ENCODE measurements at regions not wholly inside any gene's neighbourhood (a gene's known extent, or its start where the extent isn't known, plus 50 kb on each side); places are given as distances from the start of the nearest gene placed in this dataset.

DNA sequence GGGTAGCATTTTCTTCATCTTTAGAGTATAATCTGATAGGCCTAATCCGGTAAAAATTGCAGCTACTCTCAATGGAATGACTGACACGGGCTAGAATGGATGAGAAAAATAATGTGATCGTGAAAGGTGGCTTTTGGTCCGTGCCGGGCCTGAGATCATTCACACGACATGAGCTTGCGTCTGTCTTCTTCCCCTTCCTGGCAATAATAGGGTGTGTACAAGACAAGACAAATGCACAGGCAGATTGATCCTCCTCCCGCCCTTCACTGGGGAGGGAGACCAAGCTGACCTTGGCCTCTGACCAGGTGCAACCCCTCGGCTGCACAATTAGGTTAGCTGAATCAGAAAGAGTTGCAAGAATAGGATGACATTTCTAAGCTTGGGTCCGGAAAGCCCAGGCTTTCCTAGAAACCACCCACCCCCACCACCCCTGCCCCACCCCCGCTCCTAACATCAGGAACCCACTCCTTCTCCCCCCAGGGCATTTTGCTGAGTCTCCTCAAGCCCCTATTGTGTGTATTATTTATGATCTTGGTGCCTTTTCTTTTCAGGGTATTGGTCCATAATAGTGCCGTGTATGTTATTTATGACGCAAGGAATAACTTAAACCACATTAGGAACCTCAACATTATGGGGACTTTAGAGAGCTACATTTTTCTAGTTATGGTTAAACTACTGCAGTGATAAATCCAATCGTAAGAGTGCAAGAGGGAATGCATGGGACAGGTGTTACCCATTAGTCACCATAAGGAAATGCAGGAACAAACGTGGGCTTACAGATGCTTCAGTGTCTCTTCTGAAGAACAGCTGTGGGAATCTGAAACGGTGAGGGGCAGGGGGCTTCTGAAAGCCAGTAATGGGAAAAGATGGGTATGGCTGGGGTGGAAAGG is 540.1 kb upstream of the PSMD7 start:
- no peak overlapping the region for H3K4me3 ChIP-seq (ENCODE audit: low read length)
- no peak overlapping the region for H3K4me2 ChIP-seq (ENCODE audit: low read length)
- no peaks in the 10 kb centered on the region for H3K9me3 ChIP-seq (replicated peaks; ENCODE audit: low read length)
- no peak overlapping the region for H3K9ac ChIP-seq (ENCODE audit: low read depth, low read length)
- H3K4me1 ChIP-seq (ENCODE audit: control insufficient read depth, insufficient read depth, low read length): peaks cover 4% of the 10 kb centered on the region
- no peaks in the 10 kb centered on the region for H3K36me3 ChIP-seq (ENCODE audit: insufficient read depth, low read length)
- H3K27me3 ChIP-seq (ENCODE audit: control insufficient read depth, insufficient read depth, low read length): peaks cover 11% of the 10 kb centered on the region

DNA sequence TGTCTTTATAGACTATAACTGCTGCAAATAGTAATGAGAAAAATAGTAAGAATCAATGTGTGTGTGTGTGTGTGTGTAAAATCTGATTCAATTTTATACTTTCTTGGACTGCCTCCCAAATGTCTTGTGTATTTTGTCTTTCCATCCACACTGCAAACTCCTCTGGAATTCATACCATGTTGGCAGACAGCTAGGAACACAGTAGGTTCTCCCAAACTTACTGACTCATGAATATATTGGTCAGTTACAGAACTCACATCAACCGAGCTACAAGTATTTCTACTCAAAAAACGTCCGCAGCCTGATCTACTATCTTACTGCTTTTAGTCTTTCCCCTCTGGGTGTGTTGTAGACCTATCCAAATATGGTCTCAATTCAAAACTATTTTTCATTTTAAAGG is 542.7 kb upstream of the PSMD7 start:
- Histone ChIP-seq H3K9ac (ENCODE audit: low read depth, low read length) (no peak overlapping the region), H3K27me3 (ENCODE audit: control insufficient read depth, insufficient read depth, low read length) (peaks cover 8% of the 10 kb centered on the region), H3K4me2 (ENCODE audit: low read length) (no peak overlapping the region), H3K9me3 (replicated peaks; ENCODE audit: low read length) (no peaks in the 10 kb centered on the region), H3K4me1 (ENCODE audit: control insufficient read depth, insufficient read depth, low read length) (peaks cover 4% of the 10 kb centered on the region), H3K4me3 (ENCODE audit: low read length) (no peak overlapping the region), H3K36me3 (ENCODE audit: insufficient read depth, low read length) (no peaks in the 10 kb centered on the region)

DNA sequence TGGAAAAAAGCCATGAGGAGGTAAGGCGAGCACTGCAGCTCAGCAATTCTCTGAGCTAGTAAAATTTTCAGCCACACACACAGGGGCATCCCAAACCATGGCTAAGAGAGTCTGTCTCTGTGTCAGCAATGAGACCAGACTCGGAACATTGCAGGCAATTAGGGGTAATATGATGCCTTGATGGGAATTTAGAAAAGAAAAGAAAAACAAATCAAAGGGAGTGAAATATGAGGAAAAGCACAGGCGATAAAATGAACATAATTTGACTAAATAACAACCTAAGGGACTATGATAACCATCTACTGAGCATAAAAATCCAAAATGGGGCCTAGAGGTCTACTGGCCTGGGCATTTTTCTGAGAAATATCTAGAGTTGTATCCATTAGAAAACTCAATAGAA is 546.0 kb upstream of the PSMD7 start:
- H3K36me3 ChIP-seq (ENCODE audit: insufficient read depth, low read length): no peaks in the 10 kb centered on the region
- no peak overlapping the region for H3K9ac ChIP-seq (ENCODE audit: low read depth, low read length)

DNA sequence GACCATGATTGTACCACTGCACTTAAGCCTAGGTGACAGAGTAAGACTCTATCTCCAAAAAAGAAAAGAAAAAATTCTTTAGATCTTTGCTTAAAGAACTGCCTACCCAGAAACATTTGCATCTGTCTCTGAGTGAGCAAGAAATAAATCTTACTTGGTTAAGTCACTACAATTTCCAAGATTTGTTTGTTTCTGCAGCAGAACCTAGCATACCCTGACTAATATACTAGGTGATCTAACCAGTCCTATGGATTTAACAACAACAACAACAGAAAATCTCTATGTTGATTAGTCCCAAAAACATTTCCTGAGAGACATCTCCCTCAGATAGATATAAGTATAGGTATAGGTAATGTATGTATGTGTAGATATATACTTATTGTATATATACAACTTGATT is 549.3 kb upstream of the PSMD7 start:
- Histone ChIP-seq H3K9ac (ENCODE audit: low read depth, low read length) (no peak overlapping the region), H3K9me3 (replicated peaks; ENCODE audit: low read length) (no peaks in the 10 kb centered on the region), H3K27me3 (ENCODE audit: control insufficient read depth, insufficient read depth, low read length) (peaks cover 8% of the 10 kb centered on the region), H3K4me2 (ENCODE audit: low read length) (no peak overlapping the region), H3K36me3 (ENCODE audit: insufficient read depth, low read length) (no peaks in the 10 kb centered on the region), H3K4me1 (ENCODE audit: control insufficient read depth, insufficient read depth, low read length) (no peaks in the 10 kb centered on the region), H3K4me3 (ENCODE audit: low read length) (no peak overlapping the region)

More for the DNA sequence above, 546.0 kb upstream of the PSMD7 start:
- H3K4me2 ChIP-seq (ENCODE audit: low read length): no peak overlapping the region
- no peaks in the 10 kb centered on the region for H3K9me3 ChIP-seq (replicated peaks; ENCODE audit: low read length)
- peaks cover 4% of the 10 kb centered on the region for H3K4me1 ChIP-seq (ENCODE audit: control insufficient read depth, insufficient read depth, low read length)
- peaks cover 3% of the 10 kb centered on the region for H3K27me3 ChIP-seq (ENCODE audit: control insufficient read depth, insufficient read depth, low read length)
- no peak overlapping the region for H3K4me3 ChIP-seq (ENCODE audit: low read length)

DNA sequence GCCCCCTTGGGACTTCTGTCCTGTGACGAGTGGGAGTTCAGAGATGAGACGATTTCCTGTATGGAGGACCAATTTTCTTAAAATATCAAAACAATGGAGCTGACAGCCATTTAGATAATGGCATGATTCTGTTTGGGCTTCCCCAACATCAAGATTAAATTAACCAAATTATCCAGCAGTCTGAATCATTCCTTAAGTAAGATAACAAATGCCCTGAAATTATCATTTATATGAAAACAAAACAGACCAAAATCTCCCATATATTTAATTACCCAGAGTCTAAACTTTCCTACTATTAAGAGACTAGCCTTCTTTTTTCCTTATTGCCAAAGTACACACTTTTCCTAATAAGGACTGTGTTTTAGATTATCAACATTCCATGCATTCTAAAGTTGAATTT is 550.1 kb upstream of the PSMD7 start:
- Histone ChIP-seq H3K4me3 (ENCODE audit: low read length) (no peak overlapping the region), H3K4me2 (ENCODE audit: low read length) (no peak overlapping the region), H3K4me1 (ENCODE audit: control insufficient read depth, insufficient read depth, low read length) (no peaks in the 10 kb centered on the region), H3K9me3 (replicated peaks; ENCODE audit: low read length) (no peaks in the 10 kb centered on the region), H3K27me3 (ENCODE audit: control insufficient read depth, insufficient read depth, low read length) (peaks cover 13% of the 10 kb centered on the region), H3K9ac (ENCODE audit: low read depth, low read length) (no peak overlapping the region), H3K36me3 (ENCODE audit: insufficient read depth, low read length) (no peaks in the 10 kb centered on the region)

DNA sequence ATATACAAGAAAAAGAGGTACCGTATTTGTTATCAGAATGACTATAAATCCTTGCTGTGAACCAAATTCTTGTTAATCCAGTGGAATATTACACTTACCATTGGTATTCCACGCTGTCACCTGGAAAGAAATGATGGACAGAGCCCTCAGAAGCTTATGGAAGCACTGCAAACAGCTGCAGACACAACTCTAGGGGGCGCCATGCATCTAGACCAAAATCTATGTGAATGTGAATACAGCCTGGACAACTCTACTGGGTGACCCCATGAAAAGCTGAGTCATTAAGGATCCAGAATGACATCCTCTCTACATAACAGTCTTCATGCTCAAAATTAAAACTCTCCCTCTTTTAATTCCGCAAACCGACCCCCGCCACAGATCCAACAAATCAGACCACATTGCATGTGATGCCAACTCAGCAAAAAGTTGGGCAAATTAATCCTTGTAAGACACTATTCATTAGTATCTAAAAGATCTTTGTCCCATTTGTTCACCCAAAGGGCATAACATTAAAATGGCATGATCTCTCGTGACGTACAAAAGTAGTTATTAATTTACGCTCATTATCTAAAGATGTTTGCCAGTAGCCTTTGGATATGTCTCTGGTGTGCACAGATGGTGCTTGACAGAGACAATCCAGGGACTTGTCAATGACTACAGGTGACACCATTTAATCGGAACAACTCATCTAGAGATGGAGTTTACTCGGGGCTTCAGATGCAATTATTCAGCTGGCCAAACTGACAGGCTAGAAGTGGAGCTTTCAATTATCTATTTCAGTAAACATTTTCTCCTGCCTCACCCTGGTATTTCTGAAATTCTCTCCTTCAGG is 552.7 kb upstream of the PSMD7 start:
- H3K9me3 ChIP-seq (replicated peaks; ENCODE audit: low read length): no peaks in the 10 kb centered on the region
- H3K36me3 ChIP-seq (ENCODE audit: insufficient read depth, low read length): no peaks in the 10 kb centered on the region
- H3K4me3 ChIP-seq (ENCODE audit: low read length): no peak overlapping the region
- peaks cover 19% of the 10 kb centered on the region for H3K27me3 ChIP-seq (ENCODE audit: control insufficient read depth, insufficient read depth, low read length)
- H3K4me2 ChIP-seq (ENCODE audit: low read length): no peak overlapping the region
- H3K4me1 ChIP-seq (ENCODE audit: control insufficient read depth, insufficient read depth, low read length): no peaks in the 10 kb centered on the region
- H3K9ac ChIP-seq (ENCODE audit: low read depth, low read length): no peak overlapping the region

DNA sequence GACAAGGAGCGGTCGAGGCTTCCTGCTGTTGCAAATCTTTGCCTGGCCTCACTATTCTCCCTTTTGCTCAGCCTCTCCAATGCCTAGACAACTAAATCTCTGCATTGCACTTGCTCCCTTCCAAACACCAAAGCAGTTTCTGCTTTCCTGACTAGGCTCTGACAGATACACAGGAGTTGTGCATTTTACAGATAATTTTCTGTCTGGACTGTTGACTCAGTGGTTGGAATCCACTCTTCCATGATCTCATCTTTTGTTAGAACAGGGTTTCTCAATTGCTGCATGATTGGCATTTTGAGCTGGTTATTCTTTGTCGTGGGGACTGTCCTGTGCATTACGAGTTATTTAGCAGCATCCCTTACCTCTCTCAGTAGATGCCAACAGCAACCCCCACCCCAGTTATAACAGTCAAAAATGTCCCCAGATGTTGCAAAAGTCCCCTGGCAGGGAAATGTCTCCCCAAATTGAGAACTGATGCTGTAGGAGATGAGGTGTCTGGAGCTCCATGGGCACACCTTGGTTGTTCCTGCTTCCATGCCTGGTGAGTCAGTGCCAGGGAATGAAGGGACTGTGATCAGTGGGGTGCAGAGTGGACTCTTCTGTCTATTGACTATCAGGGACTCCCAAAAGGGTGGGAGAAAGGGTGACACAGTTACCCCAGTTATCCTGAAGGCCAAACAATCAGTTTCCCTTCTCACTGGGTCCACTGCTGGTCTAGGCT is 557.4 kb upstream of the PSMD7 start:
- Histone ChIP-seq H3K9me3 (replicated peaks; ENCODE audit: low read length) (no peaks in the 10 kb centered on the region), H3K27me3 (ENCODE audit: control insufficient read depth, insufficient read depth, low read length) (peaks cover 24% of the 10 kb centered on the region), H3K9ac (ENCODE audit: low read depth, low read length) (no peak overlapping the region), H3K4me1 (ENCODE audit: control insufficient read depth, insufficient read depth, low read length) (peaks cover 14% of the 10 kb centered on the region), H3K36me3 (ENCODE audit: insufficient read depth, low read length) (no peaks in the 10 kb centered on the region), H3K4me3 (ENCODE audit: low read length) (no peak overlapping the region), H3K4me2 (ENCODE audit: low read length) (no peak overlapping the region)

DNA sequence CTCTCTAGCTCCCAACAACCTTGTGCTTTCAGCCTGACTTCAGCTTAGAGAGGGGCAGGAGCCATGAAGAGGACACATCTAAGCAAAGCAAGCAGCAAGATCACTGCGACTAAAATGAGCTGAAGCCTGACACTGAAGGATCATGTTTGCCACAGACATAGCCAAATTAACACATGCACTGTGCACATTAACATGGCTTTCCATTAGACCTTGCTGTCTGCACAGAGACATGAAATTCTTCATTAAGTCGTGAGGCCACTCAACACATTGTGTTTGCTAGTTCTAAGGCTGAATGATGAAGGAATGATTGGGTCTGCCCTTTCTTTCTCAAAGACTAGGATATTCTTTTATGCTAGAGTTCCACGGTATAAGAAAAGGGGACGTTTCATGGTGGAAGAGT is 558.3 kb upstream of the PSMD7 start:
- Histone ChIP-seq H3K4me3 (ENCODE audit: low read length) (no peak overlapping the region), H3K4me2 (ENCODE audit: low read length) (no peak overlapping the region), H3K9me3 (replicated peaks; ENCODE audit: low read length) (no peaks in the 10 kb centered on the region), H3K36me3 (ENCODE audit: insufficient read depth, low read length) (no peaks in the 10 kb centered on the region), H3K9ac (ENCODE audit: low read depth, low read length) (no peak overlapping the region), H3K4me1 (ENCODE audit: control insufficient read depth, insufficient read depth, low read length) (peaks cover 14% of the 10 kb centered on the region), H3K27me3 (ENCODE audit: control insufficient read depth, insufficient read depth, low read length) (peaks cover 24% of the 10 kb centered on the region)

DNA sequence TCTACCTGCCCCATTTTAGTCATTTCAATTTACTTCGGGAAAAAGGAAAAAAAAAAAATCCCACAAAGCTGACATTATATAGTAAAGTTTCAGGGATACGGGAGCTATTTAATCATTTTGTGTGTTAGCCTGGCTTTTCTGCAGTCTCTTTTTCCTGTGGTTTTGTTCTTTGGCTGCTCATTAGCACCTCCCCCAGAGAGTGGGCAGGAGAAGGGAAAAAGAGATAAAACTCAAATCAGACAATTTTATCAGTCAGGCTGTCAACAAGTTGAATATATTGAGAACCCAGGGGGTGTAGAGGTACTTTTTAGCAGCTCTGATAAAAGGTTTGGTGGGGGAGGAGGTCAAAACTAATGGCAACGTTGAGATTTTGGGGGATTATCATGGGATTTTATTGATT is 559.0 kb upstream of the PSMD7 start:
- peaks cover 24% of the 10 kb centered on the region for H3K27me3 ChIP-seq (ENCODE audit: control insufficient read depth, insufficient read depth, low read length)

DNA sequence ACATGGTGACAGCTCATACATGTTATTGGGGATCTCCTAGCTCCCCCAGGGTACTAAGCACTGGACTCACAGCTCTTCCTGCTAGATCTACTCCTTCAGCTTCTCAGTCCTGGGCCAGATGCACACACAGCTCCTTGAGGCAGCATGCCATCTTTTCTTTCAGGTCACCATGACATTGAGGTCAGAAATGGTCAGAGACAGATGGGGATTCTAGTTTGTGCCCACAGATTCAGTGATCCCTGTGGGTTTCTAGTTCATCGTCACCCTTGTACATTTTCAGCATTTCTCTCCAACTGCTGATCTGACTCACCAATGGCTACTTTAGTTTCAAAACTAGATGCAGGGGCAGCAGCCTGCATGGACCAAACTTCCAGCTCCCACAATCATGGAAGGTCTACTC is 560.7 kb upstream of the PSMD7 start:
- Histone ChIP-seq H3K4me1 (ENCODE audit: control insufficient read depth, insufficient read depth, low read length) (peaks cover 14% of the 10 kb centered on the region), H3K9me3 (replicated peaks; ENCODE audit: low read length) (no peaks in the 10 kb centered on the region), H3K4me3 (ENCODE audit: low read length) (no peak overlapping the region), H3K27me3 (ENCODE audit: control insufficient read depth, insufficient read depth, low read length) (peaks cover 12% of the 10 kb centered on the region), H3K36me3 (ENCODE audit: insufficient read depth, low read length) (no peaks in the 10 kb centered on the region), H3K9ac (ENCODE audit: low read depth, low read length) (no peak overlapping the region), H3K4me2 (ENCODE audit: low read length) (no peak overlapping the region)

More for the DNA sequence above, 559.0 kb upstream of the PSMD7 start:
- Histone ChIP-seq H3K9me3 (replicated peaks; ENCODE audit: low read length) (no peaks in the 10 kb centered on the region), H3K4me2 (ENCODE audit: low read length) (no peak overlapping the region), H3K9ac (ENCODE audit: low read depth, low read length) (no peak overlapping the region), H3K4me1 (ENCODE audit: control insufficient read depth, insufficient read depth, low read length) (peaks cover 14% of the 10 kb centered on the region), H3K4me3 (ENCODE audit: low read length) (no peak overlapping the region), H3K36me3 (ENCODE audit: insufficient read depth, low read length) (no peaks in the 10 kb centered on the region)

DNA sequence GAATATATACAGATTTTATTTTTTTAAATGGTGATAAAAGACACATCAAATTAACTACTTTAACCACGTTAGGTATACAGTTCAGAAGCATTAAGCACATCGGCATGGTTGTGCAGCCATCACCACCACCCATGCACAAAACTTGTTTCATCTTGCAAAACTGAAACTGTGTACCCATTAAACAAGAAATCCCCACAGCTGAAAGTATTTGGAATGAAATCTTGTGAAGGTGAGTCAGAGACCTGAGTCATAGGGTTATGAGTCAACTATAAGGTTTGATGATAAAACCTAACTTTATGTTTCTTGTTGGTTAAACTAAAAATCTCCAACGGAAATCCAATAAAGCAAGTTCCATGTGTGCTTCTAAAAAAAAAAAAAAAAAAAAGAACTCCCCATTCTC is 561.6 kb upstream of the PSMD7 start:
- Histone ChIP-seq H3K9me3 (replicated peaks; ENCODE audit: low read length) (no peaks in the 10 kb centered on the region), H3K36me3 (ENCODE audit: insufficient read depth, low read length) (no peaks in the 10 kb centered on the region), H3K4me1 (ENCODE audit: control insufficient read depth, insufficient read depth, low read length) (peaks cover 14% of the 10 kb centered on the region), H3K4me2 (ENCODE audit: low read length) (peak overlapping the region; percentile 34), H3K27me3 (ENCODE audit: control insufficient read depth, insufficient read depth, low read length) (peaks cover 12% of the 10 kb centered on the region), H3K4me3 (ENCODE audit: low read length) (no peak overlapping the region), H3K9ac (ENCODE audit: low read depth, low read length) (no peak overlapping the region)
